GM12878 (cell line): ENCODE measurements at regions not wholly inside any gene's neighbourhood (a gene's known extent, or its start where the extent isn't known, plus 50 kb on each side); places are given as distances from the start of the nearest gene placed in this dataset.

Source experiments
- ATAC-seq: fragments of 200-7000 bp; cut with Tn5 transposase; 3 replicates; pipeline ENCODE4 v1.9.1; 2020; ENCODE audit warnings: mild to moderate bottlenecking, moderate library complexity
- BruUV-seq: library from RNA; stranded (reverse); fragments of 400-500 nt; replicated peaks from 2 replicates; lab custom pipeline; 2021; lab: Mats Ljungman, UMichigan
- CTCF ChIA-PET: fragments of 300-600 bp; sonication (Branson Sonifier 250); formaldehyde crosslinking; extraction: SDS; loops from one replicate; lab custom pipeline; 2021; ENCODE audit warnings: inconsistent platforms; lab: Yijun Ruan, JAX
- POLR2A ChIA-PET: fragments of 350-600 bp; formaldehyde crosslinking; extraction: SDS; loops from one replicate; lab custom pipeline; 2021; ENCODE audit warnings: inconsistent platforms; lab: Charles Lee
- RAD21 ChIA-PET: fragments of 300-600 bp; sonication (Branson Sonifier 250); formaldehyde crosslinking; loops from one replicate; lab custom pipeline; 2023; ENCODE audit warnings: antibody characterized with exemption; ENCODE audit not compliant: unreplicated experiment; lab: Charles Lee
- SMC1A ChIA-PET: fragments of 300-600 bp; sonication (Branson Sonifier 250); formaldehyde crosslinking; loops from one replicate; lab custom pipeline; 2023; ENCODE audit not compliant: unreplicated experiment, uncharacterized antibody; lab: Charles Lee
- DNase-seq: peaks from one replicate; pipeline ENCODE4 v3.0.0-alpha.2; 2011; ENCODE audit warnings: low read depth, low spot score
- FAIRE-seq: peaks from 3 replicates; lab custom pipeline; 2011; peaks lifted over from hg19 to GRCh38; lab: Jason Lieb, UNC
- H2AFZ ChIP-seq: 2 replicates; pipeline ENCODE4 v1.6.0; 2011; ENCODE audit warnings: low read depth, low read length, control low read depth; ENCODE audit not compliant: control insufficient read depth
- H3K27ac ChIP-seq: 2 replicates; pipeline ENCODE4 v1.5.1; 2011; ENCODE audit warnings: control low read depth; ENCODE audit not compliant: control insufficient read depth, insufficient read depth
- H3K27me3 ChIP-seq, 2 experiments: replicated peaks in 1 of 2; 2 replicates each; pipeline versions ENCODE4 v1.6.0 to v1.6.1; 2011; ENCODE audit warnings: low read length in 1 of 2; ENCODE audit not compliant: control insufficient read depth in 2 of 2, insufficient read depth in 2 of 2
- H3K36me3 ChIP-seq, 2 experiments: 2 replicates each; pipeline ENCODE4 v1.5.1; 2011; ENCODE audit warnings: low read length in 1 of 2; ENCODE audit not compliant: control insufficient read depth in 2 of 2, insufficient read depth in 2 of 2
- H3K4me1 ChIP-seq: 2 replicates; pipeline ENCODE4 v1.6.1; 2011; ENCODE audit warnings: mild to moderate bottlenecking, low read length, moderate library complexity, mixed read lengths; ENCODE audit not compliant: control insufficient read depth, insufficient read depth
- H3K4me2 ChIP-seq: 2 replicates; pipeline ENCODE4 v1.6.0; 2011; ENCODE audit warnings: control low read depth; ENCODE audit not compliant: control insufficient read depth, insufficient read depth
- H3K4me3 ChIP-seq: fragments of 200-600 bp; sonication (generic); 2 replicates; pipeline ENCODE4 v1.5.1; 2016
- H3K79me2 ChIP-seq: 2 replicates; pipeline ENCODE4 v1.6.0; 2011; ENCODE audit warnings: low read length; ENCODE audit not compliant: control insufficient read depth, insufficient read depth
- H3K9ac ChIP-seq: 2 replicates; pipeline ENCODE4 v1.8.0; 2011; ENCODE audit warnings: low read length, control low read depth, mixed read lengths; ENCODE audit not compliant: control insufficient read depth, insufficient read depth
- H3K9me3 ChIP-seq: replicated peaks from 3 replicates; pipeline ENCODE4 v1.5.1; 2011; ENCODE audit warnings: mild to moderate bottlenecking, low read length; ENCODE audit not compliant: control insufficient read depth, insufficient read depth
- H4K20me1 ChIP-seq: 2 replicates; pipeline ENCODE4 v1.6.0; 2011; ENCODE audit not compliant: control insufficient read depth, insufficient read depth
- CHD2 ChIP-seq: IDR thresholded peaks from 2 replicates; pipeline ENCODE4 v1.6.1; 2011; ENCODE audit warnings: low read depth, low read length, improper control_type of control experiment, borderline replicate concordance
- CHD4 ChIP-seq: fragments of 200-600 bp; sonication (generic); IDR thresholded peaks from 2 replicates; pipeline ENCODE4 v1.6.1; 2016; ENCODE audit warnings: mild to moderate bottlenecking
- E2F4 ChIP-seq: IDR thresholded peaks from 2 replicates; pipeline ENCODE4 v1.6.1; 2012; ENCODE audit warnings: low read depth, low read length, improper control_type of control experiment
- EGR1 ChIP-seq, 2 experiments: IDR thresholded peaks; 1 replicate in 1 of 2; 2 replicates in 1 of 2; pipeline ENCODE4 v1.6.1; 2011 to 2012; ENCODE audit warnings: low read depth in 2 of 2, low read length in 2 of 2, borderline replicate concordance in 1 of 2, mild to moderate bottlenecking in 1 of 2, moderate library complexity in 1 of 2
- ETV6 ChIP-seq, 2 experiments: fragments of 450-650 bp in 1 of 2; IDR thresholded peaks in 1 of 2; conservative IDR thresholded peaks in 1 of 2; 2 replicates each; pipeline ENCODE4 v1.6.1; 2014; ENCODE audit warnings: antibody characterized with exemption in 1 of 2, borderline replicate concordance in 1 of 2, low read depth in 1 of 2, mild to moderate bottlenecking in 1 of 2, moderate library complexity in 1 of 2
- IRF4 ChIP-seq: IDR thresholded peaks from 2 replicates; pipeline ENCODE4 v1.6.1; 2011; ENCODE audit warnings: low read depth, low read length
- KAT2A ChIP-seq: conservative IDR thresholded peaks from 2 replicates; pipeline ENCODE4 v1.6.1; 2011; ENCODE audit warnings: low read depth, low read length; ENCODE audit not compliant: control insufficient read depth
- NR2C2 ChIP-seq: IDR thresholded peaks from 2 replicates; pipeline ENCODE4 v1.6.1; 2011; ENCODE audit warnings: borderline replicate concordance, low read depth; ENCODE audit not compliant: control insufficient read depth, insufficient read length
- PBX3 ChIP-seq: IDR thresholded peaks from 2 replicates; pipeline ENCODE4 v1.6.1; 2011; ENCODE audit warnings: mild to moderate bottlenecking, low read depth, low read length, moderate library complexity; ENCODE audit not compliant: insufficient replicate concordance
- POLR2A ChIP-seq: IDR thresholded peaks from 2 replicates; pipeline ENCODE4 v1.6.1; 2011; ENCODE audit warnings: low read depth, mild to moderate bottlenecking, low read length
- POLR2AphosphoS5 ChIP-seq: IDR thresholded peaks from 2 replicates; pipeline ENCODE4 v1.6.1; 2011; ENCODE audit warnings: mild to moderate bottlenecking, low read length, inconsistent platforms
- POU2F2 ChIP-seq: IDR thresholded peaks from 3 replicates; pipeline ENCODE4 v1.6.1; 2011; ENCODE audit warnings: low read depth, mild to moderate bottlenecking, low read length, borderline replicate concordance
- ZBED1 ChIP-seq: IDR thresholded peaks from 2 replicates; pipeline ENCODE4 v1.6.1; 2016; ENCODE audit warnings: borderline replicate concordance
- ZBTB4 ChIP-seq: fragments of 450-650 bp; formaldehyde crosslinking; IDR thresholded peaks from 2 replicates; pipeline ENCODE4 v1.4.0; 2022; ENCODE audit warnings: mild to moderate bottlenecking, moderate library complexity
- WGBS: methylation state at CpG from one replicate; pipeline ENCODE4 v1.1.6; 2016; ENCODE audit warnings: low lambda C conversion rate; ENCODE audit not compliant: insufficient replicate concordance, insufficient coverage; ENCODE audit errors: missing lambda C conversion rate; 5-methylcytosine and 5-hydroxymethylcytosine counted together
- in situ Hi-C: fragments of 300-500 bp; cut with MboI; formaldehyde crosslinking; loops from 9 replicates; pipeline ENCODE4 v1.14.3; 2018; ENCODE audit warnings: mixed read lengths
- intact Hi-C: fragments of 100-400 bp; cut with micrococcal nuclease; formaldehyde crosslinking; loops from one replicate; pipeline ENCODE4 v1.14.2; 2022; ENCODE audit not compliant: unreplicated experiment

- no peaks in the 10 kb centered on the region for H3K4me1 ChIP-seq
- no peak overlapping the region for H3K27ac ChIP-seq
- no peaks in the 10 kb centered on the region for H3K27me3 ChIP-seq
- no peak overlapping the region for H3K4me3 ChIP-seq
- H3K9ac ChIP-seq, result no peak overlapping the region
- in situ Hi-C loops (no loop called here), intact Hi-C loops (no loop called here)
- no peak overlapping the region for H3K4me2 ChIP-seq
- no peak for TF ChIP-seq ETV6 (conservative IDR thresholded peaks at IDR 0.05 in 1 of 2, IDR thresholded peaks at IDR 0.05 in 1 of 2; ENCODE audit: borderline replicate concordance in 1 of 2, low read depth in 1 of 2)
- no peak for TF ChIP-seq PBX3
- no peak for TF ChIP-seq ZBED1
- TF ChIP-seq IRF4, result no peak
- no peak for TF ChIP-seq POU2F2
- DNase-seq (no peak), ATAC-seq (no peak), FAIRE-seq (no peak)
- ChIA-PET CTCF (no interaction called here), SMC1A (no interaction called here), RAD21 (no interaction called here), POLR2A (no interaction called here)
- H3K36me3 ChIP-seq, result no peaks in the 10 kb centered on the region
- H3K79me2 ChIP-seq, result no peaks in the 10 kb centered on the region
- no peaks in the 10 kb centered on the region for H4K20me1 ChIP-seq
- no TSS peak for BruUV-seq
- H2AFZ ChIP-seq, result no peak overlapping the region
- 43% methylated on average over 10 of the region's 10 CpGs for WGBS
- H3K9me3 ChIP-seq, result no peaks in the 10 kb centered on the region; the same call in 2 of the 3 replicates
These were observed 664.8 kb upstream of the EEF2KMT start for GRCh38 chr16:5762362-5762761.

GRCh38 chr16:5761592-5761991, 664.0 kb upstream of the EEF2KMT start:
- SMC1A ChIA-PET, result no interaction called here
- Histone ChIP-seq H3K4me2 (no peak overlapping the region), H3K4me1 (no peaks in the 10 kb centered on the region), H3K27ac (no peak overlapping the region), H3K9me3 (no peaks in the 10 kb centered on the region; the same call in 2 of the 3 replicates), H3K9ac (no peak overlapping the region), H3K36me3 (no peaks in the 10 kb centered on the region), H3K4me3 (no peak overlapping the region), H4K20me1 (no peaks in the 10 kb centered on the region), H3K27me3 (no peaks in the 10 kb centered on the region), H2AFZ (no peak overlapping the region), H3K79me2 (no peaks in the 10 kb centered on the region)
- BruUV-seq, result no TSS peak
- CTCF ChIA-PET, result no interaction called here
- DNase-seq (no peak), ATAC-seq (no peak), FAIRE-seq (no peak)
- POLR2A ChIA-PET, result no interaction called here
- 5% methylated on average over 2 of the region's 2 CpGs for WGBS
- RAD21 ChIA-PET, result no interaction called here
- intact Hi-C loops, result no loop called here
- in situ Hi-C loops, result no loop called here
- TF ChIP-seq EGR1 (IDR thresholded peaks at IDR 0.05; ENCODE audit: borderline replicate concordance in 1 of 2, low read depth in 2 of 2, low read length in 2 of 2) (no peak), ZBTB4 (CRISPR knock-in tag) (no peak), POLR2AphosphoS5 (no peak), POLR2A (no peak), KAT2A (no peak), CHD2 (no peak), NR2C2 (no peak), E2F4 (no peak), CHD4 (no peak)
